ENCODE measurements at regions not wholly inside any gene's neighbourhood (a gene's known extent, or its start where the extent isn't known, plus 50 kb on each side); places are given as distances from the start of the nearest gene placed in this dataset.

DNA sequence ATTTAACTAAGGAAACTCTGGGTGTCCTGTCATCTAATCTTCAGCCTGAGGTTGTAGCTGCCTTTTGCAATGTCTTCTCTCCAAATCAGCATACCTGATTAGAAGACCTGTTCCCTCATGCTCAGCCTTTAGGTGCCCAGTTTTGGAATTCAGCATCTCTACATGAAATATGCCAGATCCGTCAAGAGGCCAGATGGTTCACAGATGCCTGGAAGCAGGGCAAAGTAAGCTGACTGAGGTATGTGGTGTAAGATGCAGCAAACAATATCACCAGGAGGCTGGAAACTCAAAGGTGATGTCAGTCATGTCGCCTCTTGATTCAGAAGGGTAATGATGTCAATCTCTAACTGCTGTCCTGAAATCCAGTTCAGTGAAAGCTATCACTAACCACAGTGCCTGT lies 324.4 kb downstream of the PRELID2 start:
- TF ChIP-seq, protein P1, sequence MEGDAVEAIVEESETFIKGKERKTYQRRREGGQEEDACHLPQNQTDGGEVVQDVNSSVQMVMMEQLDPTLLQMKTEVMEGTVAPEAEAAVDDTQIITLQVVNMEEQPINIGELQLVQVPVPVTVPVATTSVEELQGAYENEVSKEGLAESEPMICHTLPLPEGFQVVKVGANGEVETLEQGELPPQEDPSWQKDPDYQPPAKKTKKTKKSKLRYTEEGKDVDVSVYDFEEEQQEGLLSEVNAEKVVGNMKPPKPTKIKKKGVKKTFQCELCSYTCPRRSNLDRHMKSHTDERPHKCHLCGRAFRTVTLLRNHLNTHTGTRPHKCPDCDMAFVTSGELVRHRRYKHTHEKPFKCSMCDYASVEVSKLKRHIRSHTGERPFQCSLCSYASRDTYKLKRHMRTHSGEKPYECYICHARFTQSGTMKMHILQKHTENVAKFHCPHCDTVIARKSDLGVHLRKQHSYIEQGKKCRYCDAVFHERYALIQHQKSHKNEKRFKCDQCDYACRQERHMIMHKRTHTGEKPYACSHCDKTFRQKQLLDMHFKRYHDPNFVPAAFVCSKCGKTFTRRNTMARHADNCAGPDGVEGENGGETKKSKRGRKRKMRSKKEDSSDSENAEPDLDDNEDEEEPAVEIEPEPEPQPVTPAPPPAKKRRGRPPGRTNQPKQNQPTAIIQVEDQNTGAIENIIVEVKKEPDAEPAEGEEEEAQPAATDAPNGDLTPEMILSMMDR (IDR thresholded peaks at IDR 0.05) = no peak
- TF ChIP-seq POLR2AphosphoS5 (IDR thresholded peaks at IDR 0.05; ENCODE audit: low read depth, low read length) = no peak
- TF ChIP-seq, protein P2, sequence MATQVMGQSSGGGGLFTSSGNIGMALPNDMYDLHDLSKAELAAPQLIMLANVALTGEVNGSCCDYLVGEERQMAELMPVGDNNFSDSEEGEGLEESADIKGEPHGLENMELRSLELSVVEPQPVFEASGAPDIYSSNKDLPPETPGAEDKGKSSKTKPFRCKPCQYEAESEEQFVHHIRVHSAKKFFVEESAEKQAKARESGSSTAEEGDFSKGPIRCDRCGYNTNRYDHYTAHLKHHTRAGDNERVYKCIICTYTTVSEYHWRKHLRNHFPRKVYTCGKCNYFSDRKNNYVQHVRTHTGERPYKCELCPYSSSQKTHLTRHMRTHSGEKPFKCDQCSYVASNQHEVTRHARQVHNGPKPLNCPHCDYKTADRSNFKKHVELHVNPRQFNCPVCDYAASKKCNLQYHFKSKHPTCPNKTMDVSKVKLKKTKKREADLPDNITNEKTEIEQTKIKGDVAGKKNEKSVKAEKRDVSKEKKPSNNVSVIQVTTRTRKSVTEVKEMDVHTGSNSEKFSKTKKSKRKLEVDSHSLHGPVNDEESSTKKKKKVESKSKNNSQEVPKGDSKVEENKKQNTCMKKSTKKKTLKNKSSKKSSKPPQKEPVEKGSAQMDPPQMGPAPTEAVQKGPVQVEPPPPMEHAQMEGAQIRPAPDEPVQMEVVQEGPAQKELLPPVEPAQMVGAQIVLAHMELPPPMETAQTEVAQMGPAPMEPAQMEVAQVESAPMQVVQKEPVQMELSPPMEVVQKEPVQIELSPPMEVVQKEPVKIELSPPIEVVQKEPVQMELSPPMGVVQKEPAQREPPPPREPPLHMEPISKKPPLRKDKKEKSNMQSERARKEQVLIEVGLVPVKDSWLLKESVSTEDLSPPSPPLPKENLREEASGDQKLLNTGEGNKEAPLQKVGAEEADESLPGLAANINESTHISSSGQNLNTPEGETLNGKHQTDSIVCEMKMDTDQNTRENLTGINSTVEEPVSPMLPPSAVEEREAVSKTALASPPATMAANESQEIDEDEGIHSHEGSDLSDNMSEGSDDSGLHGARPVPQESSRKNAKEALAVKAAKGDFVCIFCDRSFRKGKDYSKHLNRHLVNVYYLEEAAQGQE (IDR thresholded peaks at IDR 0.05; ENCODE audit: insufficient read depth in 1 of 2, low read depth in 2 of 2, low read length in 1 of 2) = no peak
- TF ChIP-seq SIN3A (IDR thresholded peaks at IDR 0.05; ENCODE audit: borderline replicate concordance, insufficient read depth, low read depth, low read length) = no peak
- TF ChIP-seq TCF7L2 (IDR thresholded peaks at IDR 0.05; ENCODE audit: low read depth, low read length) = no peak
